DMS153 (cell line): ENCODE measurements at regions not wholly inside any gene's neighbourhood (a gene's known extent, or its start where the extent isn't known, plus 50 kb on each side); places are given as distances from the start of the nearest gene placed in this dataset.
"Not testable (repeated sequence)": the region's sequence is repeated elsewhere in the genome, so short reads cannot be mapped to it uniquely, and the experiment has no call there.

Experiments used
- DNase-seq: peaks from one replicate; lab custom pipeline; 2025; lab: John Stamatoyannopoulos, UW

DNA sequence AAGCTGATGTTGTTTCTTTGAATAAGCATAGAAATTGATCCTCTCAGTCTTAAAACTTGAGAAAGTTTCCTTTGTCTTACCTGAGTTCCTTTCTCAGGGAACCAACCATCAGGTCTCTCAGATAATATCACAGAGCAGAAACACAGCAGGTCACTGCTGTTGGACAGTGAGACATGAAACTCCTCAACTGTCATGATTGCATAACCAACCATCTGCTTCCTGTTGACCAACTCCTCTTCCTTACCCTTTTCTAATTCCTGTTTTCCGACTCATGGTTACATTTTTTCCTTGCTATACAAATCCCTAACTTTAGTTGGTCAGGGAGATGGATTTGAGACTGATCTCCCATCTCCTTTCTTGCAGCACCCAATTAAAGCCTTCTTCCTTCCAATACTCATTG is 845.3 kb downstream of the FAM181B start:
- DNase-seq, result no peak

DNA sequence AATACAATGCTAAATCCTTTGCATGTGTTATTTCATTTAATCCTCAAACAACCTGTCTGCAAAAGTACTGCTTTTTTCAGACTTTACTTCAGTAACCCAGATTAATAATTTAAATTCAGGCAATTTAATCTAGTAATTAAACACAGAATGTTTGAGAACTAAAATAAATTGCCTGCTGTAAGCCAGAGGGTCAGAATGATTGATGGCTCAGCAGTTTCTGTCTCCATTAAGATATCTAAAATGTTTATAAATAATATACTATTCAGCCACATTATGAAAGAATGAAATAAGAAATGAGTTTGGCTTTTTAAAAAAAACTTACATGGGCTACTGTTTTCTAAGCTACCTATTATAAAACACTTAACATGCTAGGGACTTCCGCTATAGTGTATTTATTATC is 846.0 kb downstream of the FAM181B start:
- no peak for DNase-seq

DNA sequence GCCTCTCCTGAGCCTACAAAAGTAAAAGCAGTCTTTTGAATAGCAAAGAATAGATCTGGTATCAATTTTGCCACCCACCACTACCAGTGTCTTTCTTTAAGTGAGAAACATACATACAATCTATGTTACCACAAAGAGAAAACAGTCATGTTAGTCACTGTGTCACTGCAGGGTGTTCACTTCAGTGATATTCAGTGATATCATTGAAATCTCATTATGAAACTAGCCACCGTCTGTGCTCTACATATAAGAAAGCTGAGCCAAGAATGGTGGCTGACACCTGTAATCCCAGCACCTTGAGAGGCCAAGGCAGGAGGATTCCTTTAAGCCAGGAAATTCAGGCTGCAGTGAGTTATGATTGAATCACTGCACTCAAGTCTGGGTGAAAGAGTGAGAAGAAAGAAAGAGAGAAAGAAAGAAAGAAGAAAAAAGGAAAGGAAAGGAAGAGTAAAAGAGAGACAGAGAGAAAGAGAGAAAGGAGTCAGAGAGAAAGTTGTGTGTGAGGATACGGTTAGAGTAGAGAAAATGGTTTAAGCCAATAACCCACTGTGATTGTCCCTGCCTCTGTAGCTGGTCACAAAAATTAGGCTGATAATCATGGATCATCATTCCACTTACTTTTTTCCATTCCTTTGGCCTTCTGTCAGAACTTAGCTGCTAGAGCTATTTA is 847.1 kb downstream of the FAM181B start:
- no peak for DNase-seq

DNA sequence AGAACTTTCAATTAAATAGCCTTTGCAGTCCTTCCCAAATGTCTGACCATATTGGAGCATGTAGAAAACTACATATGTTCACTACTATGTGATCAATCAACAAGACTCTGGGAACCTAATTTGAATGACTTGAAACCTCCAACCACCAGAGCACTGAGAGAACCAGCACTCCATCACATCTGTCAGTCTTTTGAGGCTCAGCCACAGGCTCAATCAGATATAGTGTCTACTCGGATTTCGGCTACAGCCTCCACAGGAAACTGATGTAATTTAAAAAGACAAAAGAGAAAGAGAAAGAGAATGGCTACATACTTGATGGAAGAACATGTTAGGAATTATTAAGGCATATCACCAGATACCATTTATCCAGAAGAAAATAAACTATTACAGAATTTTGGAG is 859.0 kb downstream of the FAM181B start:
- DNase-seq, result no peak

DNA sequence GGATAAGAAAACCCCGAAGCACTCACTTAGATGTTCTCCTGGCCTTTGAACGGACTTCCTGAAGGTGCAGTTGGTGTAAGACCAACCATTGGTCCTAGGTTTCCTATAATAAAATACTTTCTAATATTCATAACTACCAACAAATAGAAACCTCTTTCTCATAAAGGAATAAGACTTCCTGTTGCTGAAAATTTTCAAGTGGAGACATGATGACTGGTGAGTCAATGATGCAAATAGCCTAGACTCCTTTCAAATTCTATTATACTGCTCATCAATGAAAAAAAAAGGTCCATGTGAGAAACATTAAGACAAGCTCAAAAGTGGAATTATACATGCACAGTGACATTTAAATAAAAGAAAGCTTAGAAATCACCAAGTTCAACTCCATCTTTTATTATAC is 862.8 kb downstream of the FAM181B start:
- no peak for DNase-seq

DNA sequence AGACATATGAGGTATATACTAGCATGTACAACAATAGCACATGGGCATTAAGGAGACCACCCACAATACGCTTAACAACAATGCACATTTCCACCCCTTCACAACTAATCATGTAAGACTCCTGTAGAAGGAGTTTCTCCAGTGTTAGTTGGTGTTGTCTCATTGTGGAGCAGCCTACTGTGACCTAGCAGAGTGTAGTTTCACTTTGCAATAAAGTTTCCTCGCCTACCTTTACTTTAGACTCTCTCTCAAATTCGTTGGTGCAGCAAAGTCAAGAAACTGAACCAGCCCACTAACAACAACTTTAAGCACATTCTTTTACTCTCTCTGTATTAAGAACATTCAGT is 863.6 kb downstream of the FAM181B start:
- DNase-seq, result no peak

DNA sequence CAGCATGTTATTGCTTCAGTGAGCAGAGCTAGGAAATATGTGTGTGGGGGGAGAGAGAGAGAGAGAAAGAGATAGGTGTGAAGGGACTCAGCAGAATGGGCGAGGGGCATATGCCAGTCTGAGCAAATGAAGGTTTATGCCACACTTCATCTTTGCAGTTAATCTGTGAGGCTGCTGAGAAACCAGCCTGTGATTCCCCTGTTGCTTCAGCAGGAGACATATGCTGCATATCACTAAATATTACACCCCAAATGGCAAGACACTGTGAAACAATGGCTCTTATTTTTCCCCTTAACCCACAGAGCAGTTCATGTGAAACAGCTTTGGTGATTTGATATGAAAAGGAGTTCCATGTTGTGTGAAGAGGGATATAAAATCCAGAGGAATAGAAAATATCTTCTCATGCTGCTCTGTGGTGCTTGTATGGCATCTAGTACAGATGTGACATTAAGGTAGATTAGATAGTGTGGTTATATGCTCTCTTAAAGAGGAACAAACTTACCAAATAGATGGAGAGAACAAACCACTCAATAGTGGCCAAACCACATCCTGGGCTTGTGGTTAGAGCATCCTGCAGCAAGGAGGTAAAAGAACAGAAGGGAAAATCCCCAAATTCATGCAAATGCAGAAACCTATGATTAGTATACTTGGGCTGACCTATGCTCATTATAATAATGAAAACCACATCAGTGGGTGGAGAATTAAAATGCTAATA is 864.2 kb downstream of the FAM181B start:
- DNase-seq, result no peak

DNA sequence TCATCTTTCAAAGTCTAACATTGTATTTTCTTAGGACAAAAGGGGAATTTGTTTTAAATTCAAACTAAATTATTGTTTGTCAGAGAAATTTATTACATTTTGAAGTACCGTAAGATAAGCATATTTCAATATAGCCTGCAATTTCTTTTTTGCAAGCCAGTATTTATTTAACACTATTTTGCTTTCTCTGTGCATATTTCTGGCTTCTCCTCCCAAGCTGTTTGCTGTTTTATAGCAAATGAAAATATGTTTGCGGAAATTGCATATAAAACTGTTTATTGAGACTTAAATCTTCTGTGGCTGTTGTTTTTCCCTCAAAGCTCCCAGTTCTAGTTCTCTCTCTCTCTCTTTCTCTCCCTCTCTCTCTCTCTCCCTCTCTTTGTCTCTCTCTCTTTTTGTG is 866.8 kb downstream of the FAM181B start:
- no peak for DNase-seq

DNA sequence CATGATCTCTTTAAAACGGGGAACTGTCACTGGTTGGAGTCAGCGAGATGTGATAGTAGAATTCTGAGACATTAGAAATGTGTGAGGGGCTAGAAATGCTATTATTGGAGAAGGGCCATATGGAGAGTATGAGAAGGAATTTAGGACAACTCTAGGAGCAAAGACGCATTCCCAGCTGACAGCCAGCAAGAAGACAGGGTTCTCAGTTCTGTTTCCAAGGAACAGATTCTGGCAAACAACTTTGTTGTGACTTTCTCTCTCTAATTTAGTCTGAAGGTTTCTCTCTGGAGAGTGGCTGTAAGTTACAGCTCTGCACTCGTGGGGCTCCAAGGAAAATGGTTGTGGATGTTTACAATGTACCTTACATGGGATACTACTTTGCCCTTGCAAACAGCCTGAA is 876.3 kb downstream of the FAM181B start:
- DNase-seq, result no peak

DNA sequence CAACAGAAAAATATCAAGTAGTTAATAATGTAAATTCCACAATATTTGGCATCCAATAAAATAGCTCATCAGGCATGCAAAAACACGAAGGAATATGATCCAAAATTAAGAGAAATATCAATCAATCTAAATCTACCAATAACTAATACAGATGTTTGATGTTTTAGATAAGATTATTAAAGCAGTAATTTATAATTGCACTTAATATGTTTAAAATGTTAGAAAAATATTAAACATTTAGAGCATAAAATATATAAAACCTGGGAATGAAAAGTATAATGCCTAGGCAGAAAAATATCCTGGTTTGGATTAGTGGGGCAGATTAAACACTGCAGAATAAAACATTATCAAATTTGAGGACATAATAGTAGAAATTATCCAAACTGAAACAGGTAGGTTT is 879.9 kb downstream of the FAM181B start:
- DNase-seq, result no peak

DNA sequence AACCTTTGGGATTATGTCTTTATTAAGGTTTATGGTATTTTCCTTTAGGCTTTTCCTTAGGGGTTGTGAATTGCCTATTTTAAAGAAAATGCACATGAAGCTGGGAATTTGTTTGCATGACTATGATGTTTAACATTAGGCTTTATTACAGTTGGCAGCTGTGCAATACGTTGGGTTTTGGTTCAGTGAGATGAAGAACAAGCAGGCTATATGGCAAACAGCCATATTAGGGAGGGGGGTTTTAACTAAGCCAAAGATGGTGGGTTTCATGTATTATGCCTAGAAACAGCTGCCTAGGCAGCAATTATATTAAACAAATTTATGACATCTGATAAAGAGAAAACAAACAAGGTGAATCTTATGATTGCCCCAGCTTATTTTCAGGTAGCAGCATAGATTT is 880.8 kb downstream of the FAM181B start:
- DNase-seq, result no peak

DNA sequence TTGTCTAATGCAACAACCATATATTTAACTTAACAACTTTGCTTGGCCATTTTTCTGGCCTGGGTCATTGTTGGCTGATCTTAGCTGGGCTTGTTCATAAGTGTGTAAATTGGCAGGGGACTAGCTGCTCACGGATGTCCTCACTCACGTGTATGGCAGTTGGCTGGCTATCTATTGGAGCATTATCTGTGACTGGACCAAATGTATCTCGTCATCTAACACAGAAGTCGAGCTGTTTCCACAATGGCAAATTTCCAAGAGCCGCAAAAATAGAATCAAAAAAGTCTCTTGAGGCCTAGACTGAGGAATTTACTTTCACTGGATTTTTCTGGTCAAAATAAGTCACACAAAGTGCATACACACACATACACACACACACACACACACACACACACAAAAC is 893.3 kb downstream of the FAM181B start:
- no peak for DNase-seq

DNA sequence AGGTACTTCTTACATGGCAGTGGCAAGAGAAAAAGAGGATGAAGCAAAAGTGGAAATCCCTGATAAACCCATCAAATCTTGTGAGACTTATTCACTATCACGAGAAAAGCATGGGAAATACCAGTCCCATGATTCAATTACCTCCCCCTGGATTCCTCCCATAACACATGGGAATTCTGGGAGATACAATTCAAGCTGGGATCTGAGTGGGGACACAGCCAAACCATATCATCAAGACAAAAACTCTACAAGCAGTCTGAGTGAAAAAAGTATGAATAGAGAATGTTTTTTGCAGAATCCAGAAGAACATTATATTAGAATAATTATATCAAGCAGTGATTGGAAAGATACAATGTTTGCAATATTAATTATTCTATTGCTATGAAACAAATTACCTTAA is 893.7 kb downstream of the FAM181B start:
- DNase-seq, result no peak

DNA sequence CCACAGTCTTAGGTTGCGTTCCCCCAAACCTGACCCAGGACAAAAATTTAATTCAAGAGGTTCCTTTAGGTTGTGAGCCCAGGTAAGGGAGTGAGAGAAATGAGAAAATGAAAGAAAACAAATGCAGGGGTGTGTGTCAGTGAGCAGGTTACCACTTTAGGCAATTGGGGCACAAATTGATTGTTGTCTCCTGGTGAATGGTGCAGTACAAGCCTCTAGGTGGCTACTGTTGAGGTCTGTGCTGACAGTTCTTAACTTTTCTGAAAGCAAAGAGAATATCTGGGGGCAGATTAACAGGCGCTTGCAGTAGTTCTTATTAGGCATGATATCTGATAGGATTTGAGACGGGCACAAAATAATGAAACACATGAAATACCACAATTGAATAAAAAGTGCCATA is 894.6 kb downstream of the FAM181B start:
- no peak for DNase-seq

DNA sequence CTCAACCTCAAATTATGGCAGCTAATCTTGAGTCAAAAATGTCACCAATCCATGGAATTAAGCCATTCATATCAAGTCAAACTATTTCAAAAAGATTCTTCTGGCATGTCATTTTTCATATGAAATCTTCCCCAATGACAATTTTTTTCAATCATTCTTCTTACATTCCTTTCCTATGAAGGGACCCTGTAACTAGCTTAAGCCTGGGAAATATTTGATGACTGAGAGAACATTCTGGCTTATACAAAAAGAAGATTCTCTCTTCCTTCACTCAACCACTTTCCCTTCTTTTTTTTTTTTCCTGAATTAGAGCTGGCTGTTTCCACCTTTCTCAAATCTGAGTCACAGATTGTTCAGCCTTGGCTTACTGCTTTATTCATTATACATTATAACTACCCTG is 903.7 kb downstream of the FAM181B start:
- no peak for DNase-seq

DNA sequence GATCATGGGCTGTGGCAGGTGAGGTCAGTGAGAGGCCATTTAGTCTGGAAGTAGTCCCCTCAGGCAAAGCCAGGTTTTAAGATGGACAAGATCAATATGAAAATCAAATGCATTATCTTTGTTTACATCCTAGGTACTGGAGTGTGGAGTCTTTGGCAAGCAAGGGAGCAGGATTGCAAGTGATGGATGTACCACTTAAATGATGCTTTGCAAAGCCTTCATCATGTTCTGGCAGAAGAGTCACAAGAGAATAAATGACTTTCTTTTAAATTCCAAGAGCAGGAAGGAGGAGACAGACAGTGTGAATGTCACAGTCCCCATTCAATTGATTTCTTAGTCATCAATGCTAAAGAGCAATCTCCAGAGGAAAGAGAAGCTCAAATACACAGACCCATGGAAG is 908.3 kb downstream of the FAM181B start:
- no peak for DNase-seq

DNA sequence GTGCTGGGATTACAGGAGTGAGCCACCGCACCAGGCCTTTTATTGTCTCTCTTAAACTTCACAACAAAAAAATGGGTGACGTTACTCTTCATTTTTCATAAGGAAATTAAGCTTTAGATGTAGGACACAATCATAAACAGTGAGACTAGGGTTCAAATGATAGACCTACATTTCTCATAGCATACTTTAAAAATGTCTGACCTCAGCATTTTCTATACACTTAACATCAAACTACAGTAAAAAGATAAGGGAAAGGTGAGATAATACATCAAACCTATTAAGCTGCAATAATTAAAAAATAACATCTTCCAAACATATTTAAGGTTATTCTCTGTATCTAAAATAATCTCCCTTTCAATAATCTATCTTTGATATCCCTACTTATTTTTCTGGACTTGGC is 914.2 kb downstream of the FAM181B start:
- no peak for DNase-seq

DNA sequence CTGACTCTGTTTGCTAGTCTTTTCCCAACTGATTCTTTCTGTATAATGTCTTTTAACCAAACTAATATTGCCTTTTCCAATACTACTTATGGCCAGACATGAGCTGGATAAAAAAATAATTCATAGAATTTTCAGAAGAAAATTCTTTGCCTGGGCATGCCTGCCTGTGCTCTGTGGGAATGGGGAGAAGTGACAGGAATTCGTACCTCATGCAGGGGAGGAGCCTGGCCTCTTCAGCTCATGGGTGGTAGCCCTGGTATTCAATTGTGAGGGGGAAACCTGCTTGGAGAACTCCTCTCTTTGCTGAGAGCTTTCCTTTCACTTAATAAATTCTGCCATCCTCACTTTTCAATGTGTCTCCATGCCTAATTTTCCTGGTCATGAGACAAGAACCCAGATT is 928.8 kb downstream of the FAM181B start:
- no peak for DNase-seq

DNA sequence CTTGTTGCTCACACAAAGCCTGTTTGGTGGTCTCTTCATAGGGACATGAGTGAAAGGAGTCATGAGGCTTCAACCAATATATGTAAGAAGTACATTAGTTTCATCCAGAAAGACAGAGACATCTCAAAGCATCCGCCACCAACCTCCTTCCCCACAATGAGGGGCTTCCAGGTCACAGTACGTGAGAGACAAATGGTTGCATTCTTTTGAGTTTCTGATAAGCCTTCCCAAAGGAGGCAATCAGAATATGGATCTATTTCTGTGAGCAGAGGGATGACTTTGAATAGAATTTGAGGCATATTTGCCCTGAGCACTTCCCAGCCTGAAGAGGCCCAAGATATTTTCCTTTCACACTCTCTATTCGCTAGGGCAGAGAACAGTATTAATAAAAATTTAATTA is 931.1 kb downstream of the FAM181B start:
- no peak for DNase-seq

DNA sequence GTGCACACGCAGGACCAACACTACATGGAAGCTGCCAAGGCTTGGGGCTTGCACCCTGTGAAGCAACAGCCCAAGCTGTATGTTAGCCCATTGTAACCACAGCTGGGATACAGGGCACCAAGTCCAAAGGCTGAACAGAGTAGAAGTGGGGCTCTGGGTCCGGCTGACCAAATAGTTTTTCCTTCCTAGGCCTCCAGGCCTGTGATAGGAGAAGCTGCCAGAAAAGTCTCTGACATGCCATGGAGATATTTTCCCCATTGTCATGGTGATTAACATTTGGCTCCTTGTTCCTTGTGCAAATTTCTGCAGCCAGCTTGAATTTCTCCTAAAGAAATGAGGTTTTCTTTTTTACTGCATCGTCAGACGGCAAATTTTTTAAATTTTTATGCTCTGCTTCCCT is 941.2 kb downstream of the FAM181B start:
- DNase-seq, result no peak

DNA sequence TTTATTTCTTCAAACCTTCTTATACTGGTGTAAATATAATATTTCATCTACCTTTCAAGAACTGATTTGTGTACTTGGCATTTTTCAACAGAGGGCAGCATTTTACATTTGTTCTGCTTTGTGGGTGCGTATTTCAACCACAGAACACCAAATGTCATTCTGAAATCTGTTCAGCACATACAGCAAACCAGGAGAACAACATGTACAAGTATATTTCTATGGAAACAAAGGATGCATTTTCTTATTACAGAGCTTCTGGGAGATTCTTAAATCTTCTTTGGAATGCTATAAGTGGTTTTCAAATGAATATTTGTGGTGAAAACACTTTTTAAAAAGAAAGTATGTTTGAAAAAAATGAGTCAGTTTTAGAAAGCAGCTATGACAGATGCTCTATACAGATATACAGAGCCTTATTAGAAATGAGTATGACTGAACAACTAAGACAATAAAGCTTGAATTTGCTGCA is 946.0 kb downstream of the FAM181B start:
- no peak for DNase-seq

DNA sequence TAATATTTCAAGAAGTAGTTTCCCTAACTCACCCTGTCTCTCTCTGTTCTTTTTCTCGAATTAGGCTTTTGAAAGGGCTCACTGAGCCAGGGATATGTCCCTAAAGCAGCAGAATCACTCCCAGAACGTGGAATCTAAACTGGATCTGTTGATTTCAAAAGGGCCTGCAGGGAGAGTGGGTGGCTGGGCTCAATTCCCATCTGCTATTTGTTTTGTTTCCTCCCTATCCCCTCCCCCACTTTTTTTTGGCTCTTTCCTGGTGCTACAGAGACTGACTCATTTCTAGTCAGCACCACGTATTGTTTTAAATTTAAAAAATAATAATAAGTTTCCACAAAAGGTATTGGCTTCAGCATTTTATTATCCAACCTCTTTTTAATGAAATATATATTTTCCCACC is 961.5 kb downstream of the FAM181B start:
- DNase-seq, result no peak

DNA sequence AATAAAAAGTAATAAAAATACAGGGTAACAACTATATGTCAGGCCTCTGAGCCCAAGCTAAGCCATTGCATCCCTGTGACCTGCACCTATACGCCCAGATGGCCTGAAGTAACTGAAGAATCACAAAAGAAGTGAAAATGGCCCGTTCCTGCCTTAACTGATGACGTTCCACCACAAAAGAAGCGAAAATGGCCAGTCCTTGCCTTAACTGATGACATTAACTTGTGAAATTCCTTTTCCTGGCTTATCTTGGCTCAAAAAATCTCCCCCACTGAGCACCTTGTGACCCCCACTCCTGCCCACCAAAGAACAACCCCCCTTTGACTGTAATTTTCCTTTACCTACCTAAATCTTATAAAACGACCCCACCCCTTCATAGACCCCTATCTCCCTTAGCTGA is 963.8 kb downstream of the FAM181B start:
- not testable (repeated sequence) for DNase-seq
